PC-9 (cell line): ENCODE measurements at regions not wholly inside any gene's neighbourhood (a gene's known extent, or its start where the extent isn't known, plus 50 kb on each side); places are given as distances from the start of the nearest gene placed in this dataset.

Experiments
- CTCF ChIP-seq: fragments of 200-600 bp; sonication (generic); conservative IDR thresholded peaks from 2 replicates; pipeline ENCODE4 v1.6.1; 2017; ENCODE audit warnings: mixed run types, antibody characterized with exemption, mild to moderate bottlenecking, moderate library complexity
- EZH2 ChIP-seq: fragments of 200-600 bp; sonication (generic); IDR thresholded peaks from 2 replicates; pipeline ENCODE4 v1.8.0; 2017; ENCODE audit warnings: antibody characterized with exemption, low read depth

- TF ChIP-seq EZH2 (no peak), CTCF (no peak)
These were observed 96.0 kb upstream of the MDM1 start for GRCh38 chr12:68428211-68428610.
